Activated CD4-positive, alpha-beta memory T cell treated with anti-CD3 and anti-CD28 coated beads for 36 hours (primary cell): ENCODE measurements at regions not wholly inside any gene's neighbourhood (a gene's known extent, or its start where the extent isn't known, plus 50 kb on each side); places are given as distances from the start of the nearest gene placed in this dataset.
"Not testable (repeated sequence)": the region's sequence is repeated elsewhere in the genome, so short reads cannot be mapped to it uniquely, and the experiment has no call there.

Experiments
- CTCF ChIA-PET: fragments of 350-600 bp; sonication (Branson Sonifier 250); formaldehyde crosslinking; loops from one replicate; lab custom pipeline; 2021; ENCODE audit warnings: antibody characterized with exemption, inconsistent platforms; lab: Charles Lee
- POLR2A ChIA-PET: fragments of 350-600 bp; sonication (Branson Sonifier 250); formaldehyde crosslinking; loops from one replicate; lab custom pipeline; 2021; ENCODE audit warnings: antibody characterized with exemption; lab: Charles Lee
- DNase-seq: peaks from one replicate; pipeline ENCODE4 v3.0.0-alpha.2; 2020
- H3K27ac Mint-ChIP-seq: one replicate; pipeline ENCODE4 v1.8.0; 2021; ENCODE audit warnings: mixed read lengths
- H3K27me3 Mint-ChIP-seq: one replicate; pipeline ENCODE4 v1.8.0; 2021; ENCODE audit warnings: mixed read lengths
- H3K36me3 Mint-ChIP-seq: one replicate; pipeline ENCODE4 v1.8.0; 2021; ENCODE audit warnings: mixed read lengths
- H3K4me1 Mint-ChIP-seq: one replicate; pipeline ENCODE4 v1.8.0; 2021; ENCODE audit warnings: low read depth, mixed read lengths
- H3K4me3 Mint-ChIP-seq: one replicate; pipeline ENCODE4 v1.8.0; 2021; ENCODE audit warnings: mild to moderate bottlenecking, mixed read lengths
- H3K9me3 Mint-ChIP-seq: one replicate; pipeline ENCODE4 v1.8.0; 2021; ENCODE audit warnings: mixed read lengths
- intact Hi-C: fragments of 100-400 bp; cut with micrococcal nuclease; formaldehyde crosslinking; loops from one replicate; pipeline ENCODE4 v1.15.1; 2023

GRCh38 chr7:131637859-131638258 is 81.4 kb upstream of the PODXL start:
- intact Hi-C loops: no loop called here
- ChIA-PET POLR2A (no interaction called here), CTCF (interaction anchor here (1.0 kb wide), 1 partner anchor 26 kb away, joined by 3 read pairs; no protein-coding TSS in a partner anchor)
- H3K36me3 Mint-ChIP-seq: no peaks in the 10 kb centered on the region
- H3K9me3 Mint-ChIP-seq: no peaks in the 10 kb centered on the region
- peaks cover 13% of the 10 kb centered on the region for H3K27me3 Mint-ChIP-seq
- no peak for DNase-seq
- H3K27ac Mint-ChIP-seq: no peak overlapping the region
- H3K4me3 Mint-ChIP-seq: no peak overlapping the region
- no peaks in the 10 kb centered on the region for H3K4me1 Mint-ChIP-seq

- H3K36me3 Mint-ChIP-seq: no peaks in the 10 kb centered on the region
- intact Hi-C loops: no loop called here
- DNase-seq: no peak
- H3K27me3 Mint-ChIP-seq: peaks cover 9% of the 10 kb centered on the region
- ChIA-PET POLR2A (no interaction called here), CTCF (no interaction called here)
- no peak overlapping the region for H3K4me3 Mint-ChIP-seq
- no peaks in the 10 kb centered on the region for H3K9me3 Mint-ChIP-seq
- no peaks in the 10 kb centered on the region for H3K4me1 Mint-ChIP-seq
- no peak overlapping the region for H3K27ac Mint-ChIP-seq
Measured at GRCh38 chr7:131636092-131636491, 79.7 kb upstream of the PODXL start.

GRCh38 chr7:131634197-131634596 is 77.8 kb upstream of the PODXL start:
- H3K27ac Mint-ChIP-seq, CTCF ChIA-PET, H3K4me1 Mint-ChIP-seq, H3K4me3 Mint-ChIP-seq, H3K36me3 Mint-ChIP-seq, DNase-seq, POLR2A ChIA-PET, H3K9me3 Mint-ChIP-seq, intact Hi-C loops: not testable (repeated sequence)
- peaks cover 17% of the 10 kb centered on the region for H3K27me3 Mint-ChIP-seq

GRCh38 chr7:131633342-131633843 is 77.0 kb upstream of the PODXL start:
- ChIA-PET POLR2A (no interaction called here), CTCF (no interaction called here)
- no peaks in the 10 kb centered on the region for H3K36me3 Mint-ChIP-seq
- no peak for DNase-seq
- H3K4me1 Mint-ChIP-seq: no peaks in the 10 kb centered on the region
- intact Hi-C loops: no loop called here
- no peak overlapping the region for H3K4me3 Mint-ChIP-seq
- H3K9me3 Mint-ChIP-seq: no peaks in the 10 kb centered on the region
- peaks cover 14% of the 10 kb centered on the region for H3K27me3 Mint-ChIP-seq
- no peak overlapping the region for H3K27ac Mint-ChIP-seq

- ChIA-PET POLR2A (no interaction called here), CTCF (no interaction called here)
- no peak overlapping the region for H3K4me3 Mint-ChIP-seq
- no peaks in the 10 kb centered on the region for H3K4me1 Mint-ChIP-seq
- no peaks in the 10 kb centered on the region for H3K36me3 Mint-ChIP-seq
- no peaks in the 10 kb centered on the region for H3K9me3 Mint-ChIP-seq
- H3K27ac Mint-ChIP-seq: no peak overlapping the region
- intact Hi-C loops: no loop called here
- H3K27me3 Mint-ChIP-seq: peaks cover 16% of the 10 kb centered on the region
- no peak for DNase-seq
Measured at GRCh38 chr7:131630427-131630826, 74.0 kb upstream of the PODXL start.

GRCh38 chr7:131629217-131629882 is 72.9 kb upstream of the PODXL start:
- ChIA-PET POLR2A (no interaction called here), CTCF (no interaction called here)
- Mint-ChIP-seq H3K27ac (no peak overlapping the region), H3K9me3 (no peaks in the 10 kb centered on the region), H3K4me3 (no peak overlapping the region), H3K4me1 (no peaks in the 10 kb centered on the region), H3K36me3 (no peaks in the 10 kb centered on the region), H3K27me3 (peaks cover 16% of the 10 kb centered on the region)
- DNase-seq: no peak
- intact Hi-C loops: no loop called here

- no peak overlapping the region for H3K4me3 Mint-ChIP-seq
- no peak overlapping the region for H3K27ac Mint-ChIP-seq
- H3K4me1 Mint-ChIP-seq: no peaks in the 10 kb centered on the region
- CTCF ChIA-PET: no interaction called here
- POLR2A ChIA-PET: no interaction called here
- no peak for DNase-seq
- intact Hi-C loops: no loop called here
- H3K9me3 Mint-ChIP-seq: no peaks in the 10 kb centered on the region
- peaks cover 16% of the 10 kb centered on the region for H3K27me3 Mint-ChIP-seq
- H3K36me3 Mint-ChIP-seq: no peaks in the 10 kb centered on the region
Measured at GRCh38 chr7:131628634-131629033, 72.2 kb upstream of the PODXL start.

- Mint-ChIP-seq H3K27me3 (peaks cover 16% of the 10 kb centered on the region), H3K4me3 (no peak overlapping the region), H3K36me3 (no peaks in the 10 kb centered on the region), H3K4me1 (no peaks in the 10 kb centered on the region), H3K9me3 (no peaks in the 10 kb centered on the region), H3K27ac (no peak overlapping the region)
- no peak for DNase-seq
- intact Hi-C loops: no loop called here
- POLR2A ChIA-PET: no interaction called here
- CTCF ChIA-PET: no interaction called here
Measured at GRCh38 chr7:131627735-131628190, 71.3 kb upstream of the PODXL start.

- intact Hi-C loops: no loop called here
- Mint-ChIP-seq H3K4me3 (no peak overlapping the region), H3K27ac (no peak overlapping the region), H3K9me3 (no peaks in the 10 kb centered on the region), H3K4me1 (no peaks in the 10 kb centered on the region), H3K36me3 (no peaks in the 10 kb centered on the region), H3K27me3 (peaks cover 16% of the 10 kb centered on the region)
- ChIA-PET POLR2A (no interaction called here), CTCF (no interaction called here)
- DNase-seq: no peak
Measured at GRCh38 chr7:131626643-131627042, 70.2 kb upstream of the PODXL start.

GRCh38 chr7:131625817-131626372 is 69.5 kb upstream of the PODXL start:
- ChIA-PET POLR2A (no interaction called here), CTCF (interaction anchor here (0.8 kb wide), 1 partner anchor 17 kb away, joined by 3 read pairs; no protein-coding TSS in a partner anchor)
- intact Hi-C loops: no loop called here
- no peaks in the 10 kb centered on the region for H3K4me1 Mint-ChIP-seq
- no peak overlapping the region for H3K27ac Mint-ChIP-seq
- no peak overlapping the region for H3K4me3 Mint-ChIP-seq
- H3K9me3 Mint-ChIP-seq: no peaks in the 10 kb centered on the region
- peaks cover 13% of the 10 kb centered on the region for H3K27me3 Mint-ChIP-seq
- no peaks in the 10 kb centered on the region for H3K36me3 Mint-ChIP-seq
- DNase-seq: no peak

GRCh38 chr7:131625345-131625744 is 68.9 kb upstream of the PODXL start:
- intact Hi-C loops, H3K4me1 Mint-ChIP-seq, H3K27ac Mint-ChIP-seq, H3K9me3 Mint-ChIP-seq, DNase-seq, H3K27me3 Mint-ChIP-seq, H3K4me3 Mint-ChIP-seq, POLR2A ChIA-PET, H3K36me3 Mint-ChIP-seq: not testable (repeated sequence)
- CTCF ChIA-PET: interaction anchor here (0.8 kb wide), 1 partner anchor 64 kb away, joined by 3 read pairs; no protein-coding TSS in a partner anchor

- no peaks in the 10 kb centered on the region for H3K36me3 Mint-ChIP-seq
- H3K27me3 Mint-ChIP-seq: peaks cover 6% of the 10 kb centered on the region
- no peaks in the 10 kb centered on the region for H3K9me3 Mint-ChIP-seq
- no peaks in the 10 kb centered on the region for H3K4me1 Mint-ChIP-seq
- CTCF ChIA-PET: interaction anchor here (0.8 kb wide), 1 partner anchor 65 kb away, joined by 3 read pairs; no protein-coding TSS in a partner anchor
- no peak overlapping the region for H3K27ac Mint-ChIP-seq
- H3K4me3 Mint-ChIP-seq: no peak overlapping the region
- intact Hi-C loops: no loop called here
- POLR2A ChIA-PET: no interaction called here
- DNase-seq: no peak
Measured at GRCh38 chr7:131624536-131624935, 68.1 kb upstream of the PODXL start.

- ChIA-PET CTCF (no interaction called here), POLR2A (no interaction called here)
- H3K27me3 Mint-ChIP-seq: peaks cover 3% of the 10 kb centered on the region
- no peak for DNase-seq
- intact Hi-C loops: no loop called here
- no peaks in the 10 kb centered on the region for H3K4me1 Mint-ChIP-seq
- no peak overlapping the region for H3K4me3 Mint-ChIP-seq
- no peaks in the 10 kb centered on the region for H3K36me3 Mint-ChIP-seq
- H3K27ac Mint-ChIP-seq: no peak overlapping the region
- H3K9me3 Mint-ChIP-seq: no peaks in the 10 kb centered on the region
Measured at GRCh38 chr7:131623154-131623553, 66.7 kb upstream of the PODXL start.
